HG02759 (cell line): ENCODE measurements at regions not wholly inside any gene's neighbourhood (a gene's known extent, or its start where the extent isn't known, plus 50 kb on each side); places are given as distances from the start of the nearest gene placed in this dataset.

ENCODE experiments used
- ATAC-seq: cut with Tn5 transposase; IDR thresholded peaks from one replicate; pipeline ENCODE4 v1.9.1; 2021; ENCODE audit warnings: mild to moderate bottlenecking, moderate library complexity; ENCODE audit not compliant: unreplicated experiment

DNA sequence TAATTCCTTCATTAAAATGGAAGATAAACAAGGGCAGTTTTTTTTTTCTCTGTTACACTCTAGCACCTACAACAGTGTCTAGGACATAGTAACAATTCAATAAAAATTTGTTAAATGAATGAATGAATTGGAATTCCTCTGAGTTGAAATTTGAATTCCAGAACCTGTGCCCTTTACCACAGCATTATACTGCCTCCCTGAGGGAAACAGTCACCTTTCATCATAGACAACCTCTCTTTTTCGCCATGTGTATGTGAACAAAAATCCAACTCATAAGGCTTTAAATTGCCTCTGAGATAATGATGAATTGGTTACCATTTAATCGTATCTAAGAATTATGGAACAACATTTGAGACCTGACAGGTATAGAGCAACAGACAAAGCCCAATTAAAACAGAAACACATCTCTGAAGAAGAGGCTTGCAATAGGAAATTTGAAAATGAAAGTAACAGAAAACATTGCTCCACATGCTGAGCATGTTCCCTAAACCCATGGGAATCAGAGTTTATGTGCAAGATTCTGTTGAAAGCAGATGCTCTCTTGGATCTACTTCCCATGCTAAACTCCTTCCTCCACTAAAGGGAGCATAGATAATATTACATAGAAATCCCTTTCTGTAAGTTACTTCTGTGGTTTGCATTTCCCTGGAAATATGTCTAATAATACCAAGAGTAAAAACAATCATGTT lies 657.8 kb downstream of the GALC start:
- ATAC-seq: no peak

DNA sequence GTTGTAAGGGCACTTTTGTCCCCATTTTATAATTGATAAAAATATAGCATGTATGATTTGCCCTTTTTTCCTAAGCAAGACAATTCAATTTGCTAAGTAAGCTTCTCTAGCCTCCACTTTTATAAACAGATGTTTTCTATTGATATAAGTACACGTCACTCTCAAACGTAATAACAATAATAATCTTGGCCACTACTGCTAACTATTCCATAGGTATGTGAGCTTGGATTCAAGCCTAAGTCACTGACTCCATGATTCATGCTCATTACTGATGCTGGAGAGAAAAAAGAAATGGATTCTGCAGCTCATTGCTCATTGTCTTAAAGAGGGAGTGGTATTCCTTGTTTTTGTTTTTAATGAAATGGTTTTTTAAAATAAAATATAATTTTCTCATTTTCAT lies 661.0 kb downstream of the GALC start:
- ATAC-seq: no peak

DNA sequence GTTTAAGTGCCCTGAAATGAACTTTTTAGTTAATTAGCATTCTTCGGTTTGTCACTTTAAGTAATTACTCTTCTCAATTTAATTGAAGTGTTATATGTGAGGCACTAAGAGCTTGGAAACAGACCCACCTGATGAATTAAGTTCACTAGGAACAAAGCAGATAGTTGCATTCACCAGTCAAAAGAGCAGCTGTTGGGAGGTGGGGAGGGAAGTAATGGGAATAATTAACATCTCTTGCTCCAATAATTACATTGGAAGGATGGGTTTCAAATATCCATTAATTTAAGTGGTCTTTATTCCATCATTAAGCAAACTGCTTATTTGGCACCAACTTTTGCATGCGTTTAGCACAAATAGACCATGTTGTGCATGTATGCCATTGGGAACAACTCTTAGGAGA lies 667.2 kb downstream of the GALC start:
- ATAC-seq: no peak

DNA sequence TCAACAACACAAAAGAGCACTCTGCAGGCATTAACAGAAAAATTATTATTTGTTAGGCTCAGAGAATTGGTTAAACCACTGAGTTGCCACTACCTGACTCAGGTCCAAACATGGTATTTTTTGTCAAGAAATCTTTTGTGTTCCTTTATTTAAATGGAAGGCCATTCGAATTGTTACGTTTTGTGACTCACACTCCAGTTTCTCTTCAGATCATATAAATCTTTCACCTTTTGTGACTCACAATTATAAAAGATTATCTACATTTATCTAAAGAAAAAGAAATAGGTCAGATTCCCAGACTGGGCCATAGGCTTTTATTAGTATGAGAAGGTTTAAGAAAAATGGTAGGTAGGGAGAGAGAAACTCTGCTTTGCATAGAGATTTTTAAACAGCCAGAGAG lies 669.8 kb downstream of the GALC start:
- ATAC-seq: no peak

DNA sequence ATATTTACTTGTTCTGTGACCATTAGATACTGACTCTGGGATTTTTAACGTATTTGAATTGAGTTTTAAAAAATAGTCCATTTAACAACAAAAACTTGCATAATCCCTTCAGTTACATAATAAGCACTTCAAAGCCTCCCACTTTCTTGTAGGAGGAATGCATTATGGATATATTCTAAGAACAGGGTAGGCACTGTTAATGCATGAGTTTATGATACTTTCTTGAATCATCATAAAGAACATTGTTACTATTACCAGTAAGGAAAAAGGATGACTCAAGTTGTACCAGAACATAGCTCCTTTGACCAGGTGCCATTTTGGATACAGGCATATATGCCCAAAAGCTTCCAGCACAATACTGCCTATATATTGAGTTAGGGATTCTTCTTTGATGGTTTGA lies 671.4 kb downstream of the GALC start:
- no peak for ATAC-seq

DNA sequence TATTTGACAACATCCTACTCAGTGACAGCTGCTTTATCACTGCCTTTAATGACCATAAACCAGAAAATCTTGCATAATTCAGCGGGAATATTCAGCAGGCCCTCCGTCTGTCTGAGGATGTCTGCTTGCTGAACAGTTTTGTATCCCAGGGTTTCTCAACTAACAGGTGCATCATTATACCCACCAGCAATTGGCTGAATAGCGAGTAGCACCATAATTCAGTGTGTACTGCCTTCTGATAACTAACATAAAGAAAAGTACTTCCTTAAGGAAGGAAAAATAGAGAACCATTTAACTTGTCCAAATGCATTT lies 680.1 kb downstream of the GALC start:
- ATAC-seq: no peak

DNA sequence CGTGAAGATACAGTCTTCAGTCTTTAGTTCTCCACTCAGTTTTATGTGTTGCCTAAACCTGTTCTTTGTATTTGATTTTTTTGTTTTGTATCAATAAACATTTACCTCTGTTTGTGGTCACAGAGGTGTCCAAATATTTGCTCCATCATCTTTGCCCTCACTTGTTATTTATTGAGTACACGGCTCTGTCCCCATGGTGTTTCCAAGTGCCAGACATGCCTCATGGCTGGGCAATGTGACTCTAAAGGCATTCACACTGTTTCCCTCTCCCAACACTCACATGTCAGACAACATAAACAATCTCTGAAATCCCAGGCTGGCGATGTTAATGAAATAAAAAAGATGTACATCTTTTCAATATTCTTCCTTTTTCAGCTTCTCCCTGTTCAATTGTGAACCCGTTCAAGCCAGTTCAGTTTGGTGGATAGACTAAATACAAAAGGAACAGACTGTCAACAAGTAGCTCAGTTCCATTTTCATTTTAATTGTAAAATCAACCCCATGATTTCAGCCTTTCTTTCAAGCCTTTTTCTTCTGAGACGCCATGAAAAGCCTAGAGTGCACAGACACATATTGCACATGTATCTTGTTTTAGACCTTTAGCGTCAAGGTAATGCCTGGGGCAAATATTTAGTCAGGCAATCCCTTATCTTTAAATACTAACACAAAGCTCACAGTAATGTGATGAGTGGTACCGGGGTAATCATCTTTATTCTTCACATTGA lies 680.7 kb downstream of the GALC start:
- ATAC-seq: no peak

DNA sequence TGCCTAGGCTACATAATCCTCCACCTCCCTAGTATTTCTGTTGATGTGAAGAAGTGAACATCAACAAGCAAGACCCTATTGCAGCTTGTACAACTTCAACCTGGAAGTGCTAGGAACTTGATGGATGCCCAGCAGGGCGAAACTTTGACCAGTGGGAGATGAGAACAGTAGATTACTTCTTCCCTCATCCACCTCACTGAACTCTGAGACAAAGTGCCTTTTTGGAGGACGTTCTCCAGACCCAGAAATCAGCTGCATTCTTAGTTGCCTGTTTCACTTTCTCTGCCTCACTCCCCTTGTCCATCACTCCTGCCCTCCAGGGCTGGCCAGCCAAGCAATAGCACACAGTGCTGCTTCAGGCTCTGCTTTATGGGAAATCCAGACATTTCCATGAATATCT lies 683.4 kb downstream of the GALC start:
- no peak for ATAC-seq

DNA sequence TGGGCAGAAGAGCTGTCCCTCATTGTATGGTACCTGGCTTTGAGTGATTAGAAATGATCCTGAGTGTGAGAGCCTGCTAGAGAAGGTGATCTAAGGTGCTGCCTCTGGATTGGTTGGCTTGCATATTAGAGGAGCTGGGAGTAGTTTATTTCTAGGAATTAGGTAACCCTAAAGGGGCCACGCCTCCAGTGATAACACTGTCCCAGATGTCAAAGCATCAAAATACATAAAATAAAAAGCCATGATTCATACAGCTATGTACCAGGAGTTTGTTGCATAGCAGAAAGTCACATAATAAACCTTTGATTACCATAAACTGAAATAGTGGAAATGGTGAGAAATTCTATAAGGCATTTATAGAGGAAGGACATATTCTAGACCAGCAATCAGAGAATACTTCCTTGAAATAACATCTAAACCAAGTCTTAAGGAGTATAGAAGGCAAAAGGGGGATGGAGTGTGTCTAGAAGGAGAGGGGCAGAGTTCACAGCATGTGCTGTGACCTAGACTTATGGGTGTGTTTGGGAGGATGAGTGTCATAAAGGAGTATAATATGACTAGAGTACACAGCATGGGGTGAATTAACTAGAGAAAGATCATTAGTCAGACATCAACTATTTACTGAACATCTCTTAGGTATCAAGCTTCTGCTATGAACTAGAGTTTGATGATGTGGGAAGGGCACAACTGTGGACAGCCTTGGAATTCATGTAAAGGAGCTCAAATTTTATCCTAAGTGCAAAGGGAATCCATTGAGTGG lies 686.4 kb downstream of the GALC start:
- no peak for ATAC-seq

DNA sequence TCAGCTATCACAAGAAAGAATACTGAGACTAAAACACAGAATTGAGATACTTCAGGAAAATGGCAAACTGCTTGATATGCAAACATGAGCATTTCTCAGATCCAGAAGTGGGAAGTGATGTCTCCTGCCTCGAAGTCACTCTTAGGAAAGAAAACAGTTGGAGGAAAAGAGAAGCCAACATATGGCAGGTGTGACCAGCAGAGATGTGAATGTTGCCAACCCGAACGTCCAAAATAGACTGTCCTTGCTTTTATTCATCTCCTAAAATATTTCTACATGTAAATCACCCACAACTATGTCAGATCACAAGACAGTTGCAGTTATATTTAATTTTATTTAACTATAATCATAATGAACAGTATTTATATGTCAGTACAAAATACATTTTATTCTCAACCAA lies 687.6 kb downstream of the GALC start:
- no peak for ATAC-seq

DNA sequence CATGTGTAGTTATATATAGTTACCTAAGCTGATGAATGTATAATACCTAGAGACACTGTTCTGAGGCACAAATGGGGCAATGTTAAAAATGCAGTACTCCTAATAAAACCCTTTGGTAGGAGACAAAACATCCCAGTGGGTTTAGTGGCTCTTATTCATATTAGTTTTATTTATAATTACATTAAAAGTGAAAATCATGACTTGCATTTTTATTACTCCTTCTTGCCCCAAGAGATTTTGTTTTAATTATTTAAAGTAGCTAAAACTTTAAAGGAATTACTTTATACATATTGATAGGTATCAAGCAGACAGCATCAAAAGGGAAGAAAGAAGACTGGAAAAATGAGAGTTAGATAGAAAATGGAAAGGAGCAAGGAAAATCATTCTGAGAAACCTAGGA lies 688.6 kb downstream of the GALC start:
- no peak for ATAC-seq

DNA sequence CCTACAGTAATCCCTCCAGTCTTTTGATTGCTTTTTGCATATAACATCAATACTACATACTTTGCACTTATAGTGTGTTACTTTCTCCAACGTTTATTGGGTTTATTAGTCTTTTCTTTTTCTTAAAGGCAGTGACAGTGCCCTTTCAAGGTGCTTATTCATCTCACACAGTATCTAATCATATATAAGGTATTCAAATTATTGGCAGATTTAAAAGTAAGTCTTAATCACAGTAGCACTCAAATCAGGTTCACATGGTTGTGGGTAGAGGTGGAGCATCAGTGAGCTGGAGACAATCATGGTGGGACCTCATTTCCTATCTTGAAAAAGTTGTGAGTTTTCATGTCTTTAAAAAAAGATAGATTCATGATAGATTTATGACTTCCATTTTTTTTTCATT lies 706.2 kb downstream of the GALC start:
- no peak for ATAC-seq

DNA sequence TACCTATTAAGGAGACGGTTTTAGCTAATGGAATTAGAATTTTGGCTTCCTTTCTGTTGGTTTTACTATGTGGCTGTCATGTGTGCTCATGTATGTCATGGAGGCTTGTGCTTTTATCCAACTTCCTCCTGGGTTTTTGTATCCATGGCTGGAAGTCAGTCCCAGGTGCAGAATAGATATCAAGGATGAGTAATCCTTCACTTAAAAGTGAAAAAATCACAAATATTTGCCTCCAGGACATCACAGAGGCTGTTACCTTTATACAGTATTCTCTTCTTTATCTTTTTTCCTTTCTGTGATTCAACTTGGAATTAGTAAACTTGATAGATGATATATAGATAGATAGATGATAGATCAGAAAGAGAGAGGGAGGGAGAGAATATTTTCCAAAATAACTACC lies 706.8 kb downstream of the GALC start:
- no peak for ATAC-seq

DNA sequence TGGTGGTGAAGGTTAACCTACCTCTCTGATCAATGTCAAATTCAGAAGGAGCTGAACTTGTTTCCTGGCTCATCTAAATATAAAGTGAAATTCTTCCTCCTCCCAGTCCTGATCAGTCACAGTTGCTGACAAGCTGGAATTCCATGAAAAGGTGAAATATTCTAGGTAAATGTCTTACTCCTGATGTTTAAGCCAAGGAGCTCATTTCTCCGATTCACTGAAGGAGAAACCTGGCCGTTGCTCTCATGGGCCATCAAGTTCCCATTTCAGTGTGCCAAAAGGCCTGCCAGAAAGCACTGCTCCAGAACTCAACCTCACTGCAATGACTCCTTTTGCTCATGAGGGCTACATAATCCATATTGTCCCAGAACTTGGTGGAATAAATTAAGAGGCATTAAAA lies 707.5 kb downstream of the GALC start:
- ATAC-seq: no peak

DNA sequence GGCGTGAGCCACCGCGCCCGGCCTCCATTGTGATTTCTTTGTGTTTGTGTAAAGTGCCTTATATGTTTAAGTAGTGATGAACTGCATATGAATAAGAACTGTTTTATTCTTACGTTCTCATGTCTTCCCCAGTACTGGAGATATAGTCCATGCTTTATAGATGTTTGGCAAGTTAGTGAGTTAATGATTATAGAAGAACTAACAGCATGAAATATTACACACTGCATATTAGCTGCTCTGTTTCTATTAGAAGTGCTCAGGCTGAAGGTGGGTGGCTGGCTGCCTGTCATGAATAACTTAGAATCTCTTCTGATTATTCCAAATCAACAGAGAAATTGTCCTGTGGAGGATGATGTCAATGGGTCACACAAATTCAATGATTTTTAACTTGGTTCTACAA lies 709.4 kb downstream of the GALC start:
- ATAC-seq: no peak

DNA sequence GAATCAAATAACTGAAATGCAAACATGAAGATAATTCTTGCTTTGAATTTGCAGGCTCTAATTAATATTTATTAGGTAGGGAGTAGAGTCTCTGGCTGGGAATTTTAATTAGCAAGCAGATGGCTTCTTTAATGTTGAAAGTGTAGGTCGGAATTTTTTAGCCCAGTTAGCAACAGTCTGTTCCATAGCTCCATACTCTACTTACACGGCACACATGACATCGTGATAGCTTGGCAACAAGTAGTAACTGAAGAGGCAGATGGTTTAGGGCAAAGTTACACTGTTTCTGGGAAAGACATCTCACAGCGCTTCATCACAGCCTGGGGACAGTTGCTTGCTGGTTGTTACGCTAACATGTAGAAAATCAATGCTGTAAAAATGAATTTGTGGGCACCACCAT lies 710.7 kb downstream of the GALC start:
- no peak for ATAC-seq

DNA sequence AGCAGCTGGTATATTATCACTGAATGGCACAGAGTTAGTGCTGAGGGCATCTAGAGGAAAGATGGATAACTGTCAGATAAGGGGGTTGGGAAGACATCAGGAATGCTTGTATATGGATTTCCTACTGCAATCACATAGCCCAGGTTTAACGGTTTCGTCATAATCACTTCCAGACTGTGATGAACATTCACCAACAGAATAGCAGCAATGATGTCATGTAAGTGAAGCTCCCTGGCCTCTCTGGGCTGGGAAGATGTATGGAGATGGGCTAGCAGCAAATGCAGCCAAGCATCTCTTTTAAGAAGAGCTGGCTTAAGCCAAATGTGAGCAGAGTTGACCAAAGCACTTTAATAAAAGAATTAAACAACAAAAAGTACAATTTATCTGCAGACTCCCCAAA lies 714.6 kb downstream of the GALC start:
- ATAC-seq: no peak

DNA sequence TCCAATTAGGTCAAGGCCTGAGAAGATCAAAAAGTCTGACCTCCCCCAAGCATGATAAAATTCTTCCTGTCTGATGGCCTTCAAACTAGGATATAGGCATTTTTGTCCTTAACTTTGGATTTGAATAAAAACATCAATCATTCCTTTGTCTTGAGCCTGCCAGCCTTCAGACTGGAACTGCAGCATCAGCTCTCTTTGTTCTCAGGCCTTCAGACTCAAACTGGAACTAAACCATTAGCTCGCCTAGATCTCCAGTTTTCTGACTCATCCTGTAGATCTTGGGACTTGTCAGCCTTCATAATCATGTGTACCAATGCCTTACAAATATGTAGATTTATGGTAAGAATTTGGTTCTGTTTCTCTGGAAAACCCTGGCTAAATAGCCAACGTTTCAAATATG lies 721.7 kb downstream of the GALC start:
- ATAC-seq: no peak

DNA sequence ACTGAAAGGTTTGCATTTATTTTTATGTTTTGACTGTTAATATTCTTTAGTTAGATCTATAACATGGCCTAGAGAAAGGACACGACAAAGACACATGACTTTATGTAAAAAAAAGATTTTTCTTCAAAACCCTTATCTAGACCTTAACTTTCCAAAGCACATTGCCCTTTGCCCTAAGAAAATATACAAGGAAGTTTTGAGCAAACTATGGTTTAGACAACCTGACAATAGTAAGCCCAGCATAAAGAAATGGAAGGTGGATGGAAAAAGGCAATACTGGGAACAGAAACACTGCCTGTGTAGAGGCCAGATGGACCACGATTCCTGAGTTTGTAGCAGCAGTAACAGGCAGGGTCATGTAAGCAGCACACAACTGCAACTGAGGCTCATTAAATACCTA lies 724.0 kb downstream of the GALC start:
- ATAC-seq: no peak

DNA sequence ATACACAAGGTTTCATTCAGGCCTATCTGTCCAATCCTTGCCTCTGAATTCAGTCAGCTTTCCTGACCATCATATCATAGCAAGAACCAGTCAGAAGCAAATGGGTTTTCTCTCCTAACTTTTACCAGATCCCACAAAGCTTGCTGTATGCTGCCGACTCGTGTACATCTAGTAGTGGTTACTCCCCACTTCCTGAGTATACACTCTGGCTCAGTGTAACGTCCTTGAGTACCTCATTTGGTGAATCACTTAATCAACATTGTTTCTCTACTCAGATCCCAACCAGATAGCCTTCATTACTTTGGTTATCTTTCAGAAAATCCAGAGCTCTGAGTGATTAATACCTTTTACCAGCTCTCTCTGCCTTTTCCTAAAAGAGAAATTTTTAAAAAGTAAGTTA lies 728.2 kb downstream of the GALC start:
- no peak for ATAC-seq

DNA sequence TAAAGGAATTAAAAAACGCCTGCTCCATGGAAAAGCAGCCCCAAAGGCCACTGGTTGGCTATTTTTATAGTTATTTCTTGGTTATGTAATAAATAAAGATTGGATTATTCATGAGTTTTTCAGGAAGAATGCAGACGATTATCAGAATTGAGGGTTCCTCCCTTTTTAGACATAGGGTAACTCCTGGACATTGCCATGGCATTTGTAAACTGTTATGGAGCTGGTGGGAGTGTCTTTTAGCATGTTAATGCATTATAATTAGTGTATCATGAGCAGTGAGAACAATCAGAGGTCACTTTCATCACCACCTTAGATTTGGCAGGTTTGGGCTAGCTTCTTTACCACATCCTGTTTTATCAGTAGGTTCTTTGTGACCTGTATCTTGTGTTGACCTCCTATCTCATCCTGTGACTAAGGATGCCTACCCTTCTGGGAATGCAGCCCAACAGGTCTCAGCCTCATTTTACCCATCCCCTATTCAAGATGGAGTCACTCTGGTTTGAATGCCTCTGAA lies 728.7 kb downstream of the GALC start:
- no peak for ATAC-seq

DNA sequence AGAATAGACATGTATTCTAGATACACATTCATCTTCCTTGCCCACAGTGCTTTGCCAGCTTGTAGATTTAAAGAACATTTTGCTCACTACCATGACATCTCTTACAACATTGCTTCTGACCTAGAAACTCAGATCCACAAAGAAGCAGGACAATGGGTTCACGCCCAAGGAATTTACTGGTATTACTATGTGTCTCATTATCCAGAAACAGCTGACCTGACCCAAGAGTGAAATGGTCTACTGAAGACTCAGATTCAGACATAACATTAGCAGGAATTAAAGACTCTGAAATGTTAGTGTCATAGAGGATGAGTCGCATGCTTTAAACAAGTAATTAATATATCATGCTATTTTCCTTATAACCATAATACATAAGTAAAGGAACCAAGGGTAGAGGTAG lies 731.4 kb downstream of the GALC start:
- no peak for ATAC-seq
